Glutamatergic neuron (in vitro differentiated cells): ENCODE measurements at regions not wholly inside any gene's neighbourhood (a gene's known extent, or its start where the extent isn't known, plus 50 kb on each side); places are given as distances from the start of the nearest gene placed in this dataset.

ENCODE experiments used
- DNase-seq: peaks from one replicate; pipeline ENCODE4 v3.0.0; 2022
- H3K27ac Mint-ChIP-seq: one replicate; pipeline ENCODE4 v1.8.0; 2020; ENCODE audit warnings: mild to moderate bottlenecking, mixed read lengths, inconsistent platforms; ENCODE audit not compliant: unreplicated experiment
- H3K27me3 Mint-ChIP-seq: one replicate; pipeline ENCODE4 v1.8.0; 2020; ENCODE audit warnings: mild to moderate bottlenecking, moderate library complexity, mixed read lengths, inconsistent platforms; ENCODE audit not compliant: unreplicated experiment
- H3K36me3 Mint-ChIP-seq: one replicate; pipeline ENCODE4 v1.8.0; 2020; ENCODE audit warnings: mild to moderate bottlenecking, mixed read lengths, inconsistent platforms; ENCODE audit not compliant: unreplicated experiment
- H3K4me1 Mint-ChIP-seq: one replicate; pipeline ENCODE4 v1.8.0; 2020; ENCODE audit warnings: mild to moderate bottlenecking, low read depth, mixed read lengths, inconsistent platforms; ENCODE audit not compliant: unreplicated experiment
- H3K4me3 Mint-ChIP-seq: one replicate; pipeline ENCODE4 v1.8.0; 2020; ENCODE audit warnings: mild to moderate bottlenecking, mixed read lengths, inconsistent platforms; ENCODE audit not compliant: unreplicated experiment
- H3K9me3 Mint-ChIP-seq: one replicate; pipeline ENCODE4 v1.8.0; 2020; ENCODE audit warnings: mild to moderate bottlenecking, moderate library complexity, mixed read lengths, inconsistent platforms; ENCODE audit not compliant: unreplicated experiment
- TF ChIP-seq, protein P1 (sequence below): fragments of 200-600 bp; sonication (generic); IDR thresholded peaks from one replicate; pipeline ENCODE4 v1.5.0; 2021; ENCODE audit not compliant: partially characterized antibody, unreplicated experiment

DNA sequence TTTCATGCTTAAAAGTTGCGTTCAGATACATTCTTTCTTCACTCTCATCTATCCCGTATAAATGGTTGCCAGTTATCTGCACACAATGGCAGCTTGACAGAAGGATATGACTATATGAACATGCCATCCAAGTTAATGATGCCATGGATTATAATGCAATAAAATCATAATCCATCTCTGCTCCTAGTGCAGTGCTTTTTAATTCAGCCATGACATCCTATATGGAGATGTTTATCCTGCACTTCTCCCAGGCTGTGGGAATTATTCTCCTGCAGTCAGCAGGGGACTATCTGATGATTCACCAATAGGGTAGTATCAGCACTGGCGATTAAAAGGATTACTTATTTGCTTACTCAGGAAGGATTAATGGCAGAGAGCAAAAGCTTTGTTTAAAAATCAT is 273.8 kb downstream of the SAMD5 start:
- H3K4me1 Mint-ChIP-seq: no peaks in the 10 kb centered on the region
- no peak overlapping the region for H3K27ac Mint-ChIP-seq
- TF ChIP-seq, protein P1, sequence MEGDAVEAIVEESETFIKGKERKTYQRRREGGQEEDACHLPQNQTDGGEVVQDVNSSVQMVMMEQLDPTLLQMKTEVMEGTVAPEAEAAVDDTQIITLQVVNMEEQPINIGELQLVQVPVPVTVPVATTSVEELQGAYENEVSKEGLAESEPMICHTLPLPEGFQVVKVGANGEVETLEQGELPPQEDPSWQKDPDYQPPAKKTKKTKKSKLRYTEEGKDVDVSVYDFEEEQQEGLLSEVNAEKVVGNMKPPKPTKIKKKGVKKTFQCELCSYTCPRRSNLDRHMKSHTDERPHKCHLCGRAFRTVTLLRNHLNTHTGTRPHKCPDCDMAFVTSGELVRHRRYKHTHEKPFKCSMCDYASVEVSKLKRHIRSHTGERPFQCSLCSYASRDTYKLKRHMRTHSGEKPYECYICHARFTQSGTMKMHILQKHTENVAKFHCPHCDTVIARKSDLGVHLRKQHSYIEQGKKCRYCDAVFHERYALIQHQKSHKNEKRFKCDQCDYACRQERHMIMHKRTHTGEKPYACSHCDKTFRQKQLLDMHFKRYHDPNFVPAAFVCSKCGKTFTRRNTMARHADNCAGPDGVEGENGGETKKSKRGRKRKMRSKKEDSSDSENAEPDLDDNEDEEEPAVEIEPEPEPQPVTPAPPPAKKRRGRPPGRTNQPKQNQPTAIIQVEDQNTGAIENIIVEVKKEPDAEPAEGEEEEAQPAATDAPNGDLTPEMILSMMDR: no peak
- H3K9me3 Mint-ChIP-seq: no peaks in the 10 kb centered on the region
- no peaks in the 10 kb centered on the region for H3K36me3 Mint-ChIP-seq
- H3K4me3 Mint-ChIP-seq: no peak overlapping the region
- H3K27me3 Mint-ChIP-seq: no peaks in the 10 kb centered on the region
- DNase-seq: no peak

DNA sequence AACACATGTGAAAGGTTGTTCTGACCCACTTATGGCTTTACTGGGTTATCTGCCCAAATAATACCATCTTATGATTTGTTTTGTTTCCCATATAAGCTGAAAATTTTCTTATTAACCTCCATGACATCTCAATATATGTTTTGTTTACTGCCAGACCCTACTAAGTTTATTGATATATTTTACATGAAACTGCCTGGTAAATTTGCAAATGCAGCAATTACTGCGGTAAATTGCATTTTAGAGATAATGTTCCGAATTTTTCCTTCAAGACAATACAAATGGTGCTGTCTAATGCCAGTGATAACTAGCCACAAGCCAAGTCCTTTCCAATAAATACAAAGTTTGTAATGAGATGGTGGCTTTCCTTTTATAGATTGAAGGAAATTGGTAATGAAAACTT is 275.9 kb downstream of the SAMD5 start:
- Mint-ChIP-seq H3K4me3 (no peak overlapping the region), H3K36me3 (no peaks in the 10 kb centered on the region), H3K4me1 (no peaks in the 10 kb centered on the region), H3K27me3 (no peaks in the 10 kb centered on the region), H3K27ac (no peak overlapping the region), H3K9me3 (no peaks in the 10 kb centered on the region)
- DNase-seq: no peak
- TF ChIP-seq, protein P1: no peak

DNA sequence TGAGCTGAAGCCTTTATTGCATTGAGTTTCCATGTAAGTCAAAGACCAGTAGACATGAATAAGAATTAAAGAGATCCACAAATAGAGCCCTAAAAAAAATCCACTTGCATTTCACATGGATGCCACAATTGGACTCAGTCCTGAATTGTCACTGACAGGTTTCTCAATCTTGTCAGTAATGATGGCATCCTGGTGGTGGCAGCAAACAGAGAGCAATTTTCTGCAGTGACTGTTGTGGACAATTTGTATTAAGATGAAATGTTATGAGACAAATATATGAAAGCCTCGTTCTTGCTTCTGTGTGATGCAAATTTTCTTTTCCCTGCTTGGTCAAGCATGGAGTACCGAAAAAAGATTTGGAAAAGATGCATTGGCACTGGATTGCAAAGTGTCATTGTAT is 278.9 kb downstream of the SAMD5 start:
- peaks cover 1% of the 10 kb centered on the region for H3K27me3 Mint-ChIP-seq
- DNase-seq: no peak
- no peak overlapping the region for H3K4me3 Mint-ChIP-seq

DNA sequence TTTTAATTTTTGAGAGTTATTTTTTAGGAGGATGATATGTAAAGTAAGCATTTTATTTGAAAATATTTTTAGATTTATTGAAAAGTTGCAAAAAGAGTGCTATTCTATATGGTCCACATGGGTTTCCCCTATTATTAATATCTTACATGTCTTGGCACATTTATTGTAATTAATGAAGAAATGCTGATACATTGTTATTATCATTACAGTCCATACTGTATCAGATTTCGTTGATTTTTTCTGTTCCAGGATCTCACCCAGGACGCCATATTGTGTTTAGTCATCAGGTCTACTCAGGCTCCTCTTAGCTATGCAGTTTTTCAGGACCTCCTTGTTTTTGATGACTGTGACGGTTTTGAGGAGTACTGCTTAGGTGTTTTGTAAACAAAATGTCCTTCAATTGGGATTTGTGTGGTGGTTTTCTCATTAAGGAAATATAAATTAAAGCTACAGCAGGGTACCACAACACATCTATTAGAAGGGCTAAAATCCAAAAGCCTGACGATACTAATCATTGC is 281.0 kb downstream of the SAMD5 start:
- Mint-ChIP-seq H3K27me3 (peaks cover 1% of the 10 kb centered on the region), H3K4me1 (no peaks in the 10 kb centered on the region), H3K36me3 (peaks cover 9% of the 10 kb centered on the region), H3K4me3 (no peak overlapping the region), H3K9me3 (no peaks in the 10 kb centered on the region), H3K27ac (no peak overlapping the region)
- no peak for DNase-seq
- TF ChIP-seq, protein P1: no peak

More for the DNA sequence above, 278.9 kb downstream of the SAMD5 start:
- TF ChIP-seq, protein P1: no peak
- no peaks in the 10 kb centered on the region for H3K4me1 Mint-ChIP-seq
- peaks cover 9% of the 10 kb centered on the region for H3K36me3 Mint-ChIP-seq
- H3K27ac Mint-ChIP-seq: no peak overlapping the region
- no peaks in the 10 kb centered on the region for H3K9me3 Mint-ChIP-seq

DNA sequence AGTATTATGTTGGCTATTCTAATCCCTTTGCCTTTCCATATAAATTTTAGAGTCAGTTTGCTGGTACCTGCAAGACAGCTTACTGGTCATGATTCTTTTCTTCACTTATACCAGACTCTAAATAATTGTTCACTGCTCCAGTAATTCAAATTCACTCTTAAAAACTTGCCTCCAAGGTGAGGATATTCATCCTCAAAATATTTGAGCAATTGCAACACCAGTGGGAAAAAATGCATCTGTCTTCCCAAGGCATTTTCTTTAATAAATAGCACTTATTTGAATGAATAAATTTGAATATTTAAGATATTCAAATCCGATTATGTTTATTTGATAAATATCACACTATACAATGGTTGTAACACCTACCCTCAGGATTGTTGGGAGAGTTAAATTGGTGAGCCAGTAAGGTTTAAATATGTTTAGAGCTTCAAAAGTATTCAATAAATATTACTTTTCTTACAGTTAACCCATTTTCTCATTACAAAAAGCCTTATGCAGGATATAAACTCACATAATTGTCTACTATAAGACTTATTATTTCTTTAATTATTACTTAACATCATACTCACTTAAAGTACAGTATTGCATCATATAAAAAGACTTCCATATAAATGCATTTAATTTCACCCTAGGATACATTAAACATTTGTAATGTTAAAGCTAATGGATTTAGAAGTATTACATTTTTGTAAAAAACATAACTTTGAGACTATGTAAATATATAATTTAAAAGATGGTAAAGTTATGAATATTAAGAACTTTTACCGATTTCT is 285.6 kb downstream of the SAMD5 start:
- no peak overlapping the region for H3K27ac Mint-ChIP-seq
- H3K4me1 Mint-ChIP-seq: no peaks in the 10 kb centered on the region
- peaks cover 9% of the 10 kb centered on the region for H3K36me3 Mint-ChIP-seq
- H3K27me3 Mint-ChIP-seq: peaks cover 1% of the 10 kb centered on the region
- TF ChIP-seq, protein P1: no peak
- no peak overlapping the region for H3K4me3 Mint-ChIP-seq
- no peak for DNase-seq
- no peaks in the 10 kb centered on the region for H3K9me3 Mint-ChIP-seq
